DND-41 (cell line): ENCODE measurements at regions not wholly inside any gene's neighbourhood (a gene's known extent, or its start where the extent isn't known, plus 50 kb on each side); places are given as distances from the start of the nearest gene placed in this dataset.

Experiments used
- CTCF ChIP-seq: IDR thresholded peaks from 2 replicates; pipeline ENCODE4 v1.5.1; 2012; ENCODE audit warnings: borderline replicate concordance, low read length, moderate library complexity, mild to moderate bottlenecking; ENCODE audit not compliant: poor library complexity, severe bottlenecking; ENCODE audit errors: extremely low read depth
- EZH2 ChIP-seq: IDR thresholded peaks from 3 replicates; pipeline ENCODE4 v1.6.1; 2012; ENCODE audit warnings: borderline replicate concordance, low read depth, mild to moderate bottlenecking, moderate library complexity, low read length, inconsistent platforms; ENCODE audit not compliant: severe bottlenecking

- TF ChIP-seq CTCF (no peak), EZH2 (no peak)
Observed at GRCh38 chr18:45222180-45222579, 393.1 kb upstream of the SLC14A2 start.
